IPS-18a (cell line): ENCODE measurements at regions not wholly inside any gene's neighbourhood (a gene's known extent, or its start where the extent isn't known, plus 50 kb on each side); places are given as distances from the start of the nearest gene placed in this dataset.

Experiments
- H3K27ac ChIP-seq: one replicate; pipeline ENCODE4 v1.5.1; 2013; ENCODE audit warnings: low read length
- H3K27me3 ChIP-seq: one replicate; pipeline ENCODE4 v1.6.1; 2013; ENCODE audit warnings: mild to moderate bottlenecking, low read length; ENCODE audit not compliant: control insufficient read depth, insufficient read depth
- H3K36me3 ChIP-seq: one replicate; pipeline ENCODE4 v1.6.1; 2013; ENCODE audit warnings: low read depth, low read length; ENCODE audit not compliant: control insufficient read depth
- H3K4me1 ChIP-seq: one replicate; pipeline ENCODE4 v1.6.1; 2013; ENCODE audit warnings: low read depth, low read length; ENCODE audit not compliant: control insufficient read depth
- H3K4me3 ChIP-seq: one replicate; pipeline ENCODE4 v1.5.1; 2013; ENCODE audit warnings: low read length
- H3K9ac ChIP-seq: one replicate; pipeline ENCODE4 v1.6.1; 2013; ENCODE audit warnings: mild to moderate bottlenecking, low read length, moderate library complexity
- H3K9me3 ChIP-seq: one replicate; pipeline ENCODE4 v1.6.1; 2013; ENCODE audit warnings: low read depth, low read length; ENCODE audit not compliant: control insufficient read depth

- no peak overlapping the region for H3K4me3 ChIP-seq
- no peaks in the 10 kb centered on the region for H3K4me1 ChIP-seq
- H3K9me3 ChIP-seq = no peaks in the 10 kb centered on the region
- H3K27me3 ChIP-seq = no peaks in the 10 kb centered on the region
- no peaks in the 10 kb centered on the region for H3K36me3 ChIP-seq
- no peak overlapping the region for H3K27ac ChIP-seq
- no peak overlapping the region for H3K9ac ChIP-seq
These were observed 123.7 kb upstream of the NFIB start for GRCh38 chr9:14437354-14438231.

GRCh38 chr9:14435871-14436270 is 121.9 kb upstream of the NFIB start:
- Histone ChIP-seq H3K9me3 (no peaks in the 10 kb centered on the region), H3K4me1 (no peaks in the 10 kb centered on the region), H3K36me3 (no peaks in the 10 kb centered on the region), H3K27me3 (no peaks in the 10 kb centered on the region), H3K9ac (no peak overlapping the region), H3K4me3 (no peak overlapping the region), H3K27ac (no peak overlapping the region)

- no peak overlapping the region for H3K27ac ChIP-seq
- no peak overlapping the region for H3K9ac ChIP-seq
- H3K27me3 ChIP-seq = no peaks in the 10 kb centered on the region
- H3K4me3 ChIP-seq = no peak overlapping the region
- H3K9me3 ChIP-seq = no peaks in the 10 kb centered on the region
- no peaks in the 10 kb centered on the region for H3K4me1 ChIP-seq
- no peaks in the 10 kb centered on the region for H3K36me3 ChIP-seq
These were observed 121.2 kb upstream of the NFIB start for GRCh38 chr9:14434971-14435718.

- Histone ChIP-seq H3K27ac (no peak overlapping the region), H3K4me1 (no peaks in the 10 kb centered on the region), H3K4me3 (no peak overlapping the region), H3K9ac (no peak overlapping the region), H3K9me3 (no peaks in the 10 kb centered on the region), H3K27me3 (no peaks in the 10 kb centered on the region), H3K36me3 (no peaks in the 10 kb centered on the region)
These were observed 120.2 kb upstream of the NFIB start for GRCh38 chr9:14434158-14434504.

GRCh38 chr9:14433351-14434157 is 119.6 kb upstream of the NFIB start:
- no peak overlapping the region for H3K9ac ChIP-seq

GRCh38 chr9:14432666-14433350 is 118.9 kb upstream of the NFIB start:
- Histone ChIP-seq H3K36me3 (no peaks in the 10 kb centered on the region), H3K9me3 (no peaks in the 10 kb centered on the region), H3K4me1 (peaks cover 5% of the 10 kb centered on the region), H3K27me3 (no peaks in the 10 kb centered on the region), H3K4me3 (no peak overlapping the region), H3K9ac (no peak overlapping the region), H3K27ac (no peak overlapping the region)

More at GRCh38 chr9:14433351-14434157, 119.6 kb upstream of the NFIB start:
- Histone ChIP-seq H3K4me1 (peaks cover under 1% of the 10 kb centered on the region), H3K9me3 (no peaks in the 10 kb centered on the region), H3K27me3 (no peaks in the 10 kb centered on the region), H3K27ac (no peak overlapping the region), H3K4me3 (no peak overlapping the region), H3K36me3 (no peaks in the 10 kb centered on the region)

- Histone ChIP-seq H3K27ac (no peak overlapping the region), H3K36me3 (no peaks in the 10 kb centered on the region), H3K4me3 (no peak overlapping the region), H3K27me3 (no peaks in the 10 kb centered on the region), H3K9ac (no peak overlapping the region), H3K4me1 (peaks cover 19% of the 10 kb centered on the region), H3K9me3 (no peaks in the 10 kb centered on the region)
These were observed 114.9 kb upstream of the NFIB start for GRCh38 chr9:14428781-14429230.

- Histone ChIP-seq H3K9ac (no peak overlapping the region), H3K36me3 (no peaks in the 10 kb centered on the region), H3K27ac (no peak overlapping the region), H3K4me3 (no peak overlapping the region), H3K27me3 (no peaks in the 10 kb centered on the region), H3K4me1 (peaks cover 33% of the 10 kb centered on the region), H3K9me3 (no peaks in the 10 kb centered on the region)
These were observed 113.5 kb upstream of the NFIB start for GRCh38 chr9:14427419-14427818.

- no peak overlapping the region for H3K4me3 ChIP-seq
- H3K9ac ChIP-seq = no peak overlapping the region
- no peak overlapping the region for H3K27ac ChIP-seq
- H3K4me1 ChIP-seq = peaks cover 53% of the 10 kb centered on the region
- H3K9me3 ChIP-seq = no peaks in the 10 kb centered on the region
- no peaks in the 10 kb centered on the region for H3K36me3 ChIP-seq
- H3K27me3 ChIP-seq = no peaks in the 10 kb centered on the region
These were observed 111.0 kb upstream of the NFIB start for GRCh38 chr9:14424983-14425382.

GRCh38 chr9:14424289-14424688 is 110.3 kb upstream of the NFIB start:
- Histone ChIP-seq H3K27ac (no peak overlapping the region), H3K9me3 (no peaks in the 10 kb centered on the region), H3K4me1 (peaks cover 57% of the 10 kb centered on the region), H3K9ac (no peak overlapping the region), H3K4me3 (no peak overlapping the region), H3K36me3 (no peaks in the 10 kb centered on the region), H3K27me3 (no peaks in the 10 kb centered on the region)

- H3K4me1 ChIP-seq = peaks cover 62% of the 10 kb centered on the region
- H3K36me3 ChIP-seq = no peaks in the 10 kb centered on the region
- H3K4me3 ChIP-seq = no peak overlapping the region
- no peaks in the 10 kb centered on the region for H3K9me3 ChIP-seq
- no peaks in the 10 kb centered on the region for H3K27me3 ChIP-seq
- no peak overlapping the region for H3K9ac ChIP-seq
- H3K27ac ChIP-seq = no peak overlapping the region
These were observed 109.9 kb upstream of the NFIB start for GRCh38 chr9:14423815-14424261.
